ENCODE measurements at regions not wholly inside any gene's neighbourhood (a gene's known extent, or its start where the extent isn't known, plus 50 kb on each side); places are given as distances from the start of the nearest gene placed in this dataset.
"Not testable (repeated sequence)": the region's sequence is repeated elsewhere in the genome, so short reads cannot be mapped to it uniquely, and the experiment has no call there.

GRCh38 chr1:230552880-230553279 is 89.4 kb upstream of the COG2 start:
- Histone ChIP-seq H3K4me2 (no peak overlapping the region), H3K9me3 (no peaks in the 10 kb centered on the region), H3K4me1 (no peaks in the 10 kb centered on the region), H3K27ac (no peak overlapping the region), H3K4me3 (no peak overlapping the region)
- ChIA-PET POLR2A (no interaction called here), CTCF (no interaction called here)
- FAIRE-seq (no peak), ATAC-seq (no peak), DNase-seq (ENCODE audit: low read depth in 1 of 2, low spot score in 1 of 2) (no peak)
- TF ChIP-seq, protein P1, sequence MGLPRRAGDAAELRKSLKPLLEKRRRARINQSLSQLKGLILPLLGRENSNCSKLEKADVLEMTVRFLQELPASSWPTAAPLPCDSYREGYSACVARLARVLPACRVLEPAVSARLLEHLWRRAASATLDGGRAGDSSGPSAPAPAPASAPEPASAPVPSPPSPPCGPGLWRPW (IDR thresholded peaks at IDR 0.05): no peak
- TF ChIP-seq BHLHE40 (IDR thresholded peaks at IDR 0.05; ENCODE audit: low read depth, low read length): no peak
- no peak for TF ChIP-seq POLR2A (IDR thresholded peaks at IDR 0.05; ENCODE audit: low read length)
- TF ChIP-seq HOXA7 (CRISPR knock-in tag; IDR thresholded peaks at IDR 0.05): no peak
- TF ChIP-seq JUN (IDR thresholded peaks at IDR 0.05): no peak
- TF ChIP-seq SREBF2 (IDR thresholded peaks at IDR 0.05): no peak
- 20% methylated on average over 2 of the region's 2 CpGs for WGBS (ENCODE audit: missing lambda C conversion rate)

- FAIRE-seq; CTCF ChIA-PET; ATAC-seq; DNase-seq (ENCODE audit: low read depth in 1 of 2, low spot score in 1 of 2); H3K4me1 ChIP-seq; H3K27ac ChIP-seq; POLR2A ChIA-PET; H3K9me3 ChIP-seq; H3K4me3 ChIP-seq; H3K4me2 ChIP-seq: not testable (repeated sequence)
- WGBS (ENCODE audit: missing lambda C conversion rate): 36% methylated on average over 3 of the region's 3 CpGs
Observed at GRCh38 chr1:230550945-230551344, 91.3 kb upstream of the COG2 start.

GRCh38 chr1:230550428-230550827 is 91.9 kb upstream of the COG2 start:
- TF ChIP-seq SREBF2 (IDR thresholded peaks at IDR 0.05): no peak
- TF ChIP-seq ZFP36 (IDR thresholded peaks at IDR 0.05; ENCODE audit: borderline replicate concordance, partially characterized antibody): no peak
- TF ChIP-seq RARB (CRISPR knock-in tag; IDR thresholded peaks at IDR 0.05): no peak
- TF ChIP-seq MYC (IDR thresholded peaks at IDR 0.05; ENCODE audit: borderline replicate concordance, low read length): no peak
- TF ChIP-seq CEBPB (IDR thresholded peaks at IDR 0.05): no peak
- 3% methylated on average over 1 of the region's 1 CpG for WGBS (ENCODE audit: missing lambda C conversion rate)
- no peak for FAIRE-seq
- POLR2A ChIA-PET: no interaction called here
- ATAC-seq: peak in 1 of 2 experiments; percentile 66; a peak in 3 of 6 replicates
- CTCF ChIA-PET: interaction anchor here (1.6 kb wide), 1 partner anchor 12 kb away, joined by 4 read pairs; no protein-coding TSS in a partner anchor
- Histone ChIP-seq H3K4me3 (no peak overlapping the region), H3K4me2 (no peak overlapping the region), H3K4me1 (no peaks in the 10 kb centered on the region), H3K9me3 (no peaks in the 10 kb centered on the region), H3K27ac (no peak overlapping the region)
- peak in 1 of 2 experiments; percentile 13 for DNase-seq (ENCODE audit: low read depth in 1 of 2, low spot score in 1 of 2)

DNA sequence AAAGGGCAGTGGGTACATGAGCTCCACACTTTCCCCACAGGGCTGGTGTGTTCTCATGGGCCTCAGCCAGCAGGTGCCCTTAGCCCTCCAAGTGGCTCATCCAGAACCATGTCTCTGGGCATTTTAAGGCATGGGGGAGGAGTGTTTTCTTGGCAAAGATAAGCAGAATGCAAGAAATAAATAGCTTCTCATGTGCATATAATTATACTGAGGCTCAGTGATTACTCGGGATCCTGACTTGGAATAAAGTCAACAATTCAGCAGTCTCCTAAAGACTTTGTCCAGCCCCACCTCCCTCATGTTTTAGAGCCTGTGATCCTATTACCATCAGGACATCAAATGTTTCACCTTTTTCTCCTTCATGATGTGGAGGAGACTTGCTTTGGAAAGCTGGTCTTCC is 92.7 kb upstream of the COG2 start:
- ChIA-PET POLR2A (no interaction called here), CTCF (interaction anchor here (1.6 kb wide), 1 partner anchor 11 kb away, joined by 4 read pairs; no protein-coding TSS in a partner anchor)
- Histone ChIP-seq H3K4me2 (no peak overlapping the region), H3K4me3 (no peak overlapping the region), H3K4me1 (no peaks in the 10 kb centered on the region), H3K27ac (no peak overlapping the region), H3K9me3 (no peaks in the 10 kb centered on the region)
- ATAC-seq: no peak
- 8% methylated on average over 1 of the region's 1 CpG for WGBS (ENCODE audit: missing lambda C conversion rate)
- FAIRE-seq: no peak
- no peak for DNase-seq (ENCODE audit: low read depth in 1 of 2, low spot score in 1 of 2)
- TF ChIP-seq NFE2L2 (conservative IDR thresholded peaks at IDR 0.05; ENCODE audit: low read length): no peak
- TF ChIP-seq, protein P2, sequence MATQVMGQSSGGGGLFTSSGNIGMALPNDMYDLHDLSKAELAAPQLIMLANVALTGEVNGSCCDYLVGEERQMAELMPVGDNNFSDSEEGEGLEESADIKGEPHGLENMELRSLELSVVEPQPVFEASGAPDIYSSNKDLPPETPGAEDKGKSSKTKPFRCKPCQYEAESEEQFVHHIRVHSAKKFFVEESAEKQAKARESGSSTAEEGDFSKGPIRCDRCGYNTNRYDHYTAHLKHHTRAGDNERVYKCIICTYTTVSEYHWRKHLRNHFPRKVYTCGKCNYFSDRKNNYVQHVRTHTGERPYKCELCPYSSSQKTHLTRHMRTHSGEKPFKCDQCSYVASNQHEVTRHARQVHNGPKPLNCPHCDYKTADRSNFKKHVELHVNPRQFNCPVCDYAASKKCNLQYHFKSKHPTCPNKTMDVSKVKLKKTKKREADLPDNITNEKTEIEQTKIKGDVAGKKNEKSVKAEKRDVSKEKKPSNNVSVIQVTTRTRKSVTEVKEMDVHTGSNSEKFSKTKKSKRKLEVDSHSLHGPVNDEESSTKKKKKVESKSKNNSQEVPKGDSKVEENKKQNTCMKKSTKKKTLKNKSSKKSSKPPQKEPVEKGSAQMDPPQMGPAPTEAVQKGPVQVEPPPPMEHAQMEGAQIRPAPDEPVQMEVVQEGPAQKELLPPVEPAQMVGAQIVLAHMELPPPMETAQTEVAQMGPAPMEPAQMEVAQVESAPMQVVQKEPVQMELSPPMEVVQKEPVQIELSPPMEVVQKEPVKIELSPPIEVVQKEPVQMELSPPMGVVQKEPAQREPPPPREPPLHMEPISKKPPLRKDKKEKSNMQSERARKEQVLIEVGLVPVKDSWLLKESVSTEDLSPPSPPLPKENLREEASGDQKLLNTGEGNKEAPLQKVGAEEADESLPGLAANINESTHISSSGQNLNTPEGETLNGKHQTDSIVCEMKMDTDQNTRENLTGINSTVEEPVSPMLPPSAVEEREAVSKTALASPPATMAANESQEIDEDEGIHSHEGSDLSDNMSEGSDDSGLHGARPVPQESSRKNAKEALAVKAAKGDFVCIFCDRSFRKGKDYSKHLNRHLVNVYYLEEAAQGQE (IDR thresholded peaks at IDR 0.05): no peak

DNA sequence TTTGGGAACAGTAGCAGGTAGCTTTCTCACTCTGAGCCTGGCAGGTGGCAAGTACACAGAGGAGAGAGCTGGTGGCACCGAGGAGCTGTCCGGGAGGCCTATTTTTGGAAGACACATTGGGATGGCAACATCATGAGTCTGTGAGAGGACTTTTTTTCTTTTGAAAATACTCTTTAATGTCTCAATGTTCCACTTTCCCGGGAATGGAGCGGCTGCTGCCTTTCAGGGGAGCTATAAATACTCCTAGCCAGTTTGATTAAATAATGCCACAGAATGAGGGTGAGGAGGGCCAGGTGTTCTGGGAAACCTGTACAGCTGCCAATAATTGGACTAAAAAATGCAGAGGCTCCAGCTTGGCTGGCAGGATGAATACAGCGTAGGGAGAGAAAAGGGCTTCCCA is 93.3 kb upstream of the COG2 start:
- TF ChIP-seq GATA3 (IDR thresholded peaks at IDR 0.05; ENCODE audit: borderline replicate concordance) (no peak), RCOR1 (IDR thresholded peaks at IDR 0.05; ENCODE audit: low read depth, low read length) (no peak)
- POLR2A ChIA-PET: no interaction called here
- DNase-seq (ENCODE audit: low read depth in 1 of 2, low spot score in 1 of 2) (no peak), ATAC-seq (no peak), FAIRE-seq (no peak)
- CTCF ChIA-PET: interaction anchor here (1.6 kb wide), 1 partner anchor 11 kb away, joined by 4 read pairs; no protein-coding TSS in a partner anchor
- 20% methylated on average over 5 of the region's 5 CpGs for WGBS (ENCODE audit: missing lambda C conversion rate)
- Histone ChIP-seq H3K4me3 (no peak overlapping the region), H3K9me3 (no peaks in the 10 kb centered on the region), H3K4me1 (no peaks in the 10 kb centered on the region), H3K27ac (no peak overlapping the region), H3K4me2 (no peak overlapping the region)
